B cell (primary cell): ENCODE measurements at regions not wholly inside any gene's neighbourhood (a gene's known extent, or its start where the extent isn't known, plus 50 kb on each side); places are given as distances from the start of the nearest gene placed in this dataset.

Source experiments
- ATAC-seq: fragments of 200-7000 bp; cut with Tn5 transposase; one replicate; pipeline ENCODE4 v1.10.0; 2021; ENCODE audit warnings: low read depth, mild to moderate bottlenecking, moderate number of reproducible peaks, moderate library complexity
- CTCF ChIA-PET: fragments of 350-600 bp; sonication (Branson Sonifier 250); formaldehyde crosslinking; loops from one replicate; lab custom pipeline; 2021; ENCODE audit warnings: antibody characterized with exemption, inconsistent platforms; lab: Charles Lee
- POLR2A ChIA-PET: fragments of 350-600 bp; sonication (Branson Sonifier 250); formaldehyde crosslinking; loops from one replicate; lab custom pipeline; 2021; ENCODE audit warnings: antibody characterized with exemption; lab: Charles Lee
- DNase-seq: peaks from one replicate; pipeline ENCODE4 v3.0.0; 2013
- H2AFZ ChIP-seq: 2 replicates; pipeline ENCODE4 v1.6.1; 2012; ENCODE audit warnings: mild to moderate bottlenecking, low read depth, low read length; ENCODE audit not compliant: insufficient read depth, poor library complexity, severe bottlenecking
- H3K27ac ChIP-seq, 2 donors: 1 replicate in 1 of 2; 2 replicates in 1 of 2; pipeline ENCODE4 v1.5.1; 2012 to 2013; ENCODE audit warnings: low read length in 2 of 2, mild to moderate bottlenecking in 2 of 2, moderate library complexity in 1 of 2
- H3K27me3 ChIP-seq, 4 experiments: fragments of 200-600 bp in 1 of 4; sonication (generic) in 1 of 4; replicated peaks in 1 of 4; 1 replicate in 2 of 4; 2 replicates in 2 of 4; pipeline versions ENCODE4 v1.6.1 to v1.7.0; 2013 to 2016; ENCODE audit warnings: low read length in 3 of 4, mild to moderate bottlenecking in 2 of 4, mixed read lengths in 1 of 4, moderate library complexity in 1 of 4; ENCODE audit not compliant: insufficient read depth in 4 of 4, control insufficient read depth in 3 of 4; ENCODE audit errors: control extremely low read depth in 1 of 4
- H3K36me3 ChIP-seq, 2 experiments: replicated peaks in 1 of 2; 1 replicate in 1 of 2; 2 replicates in 1 of 2; pipeline versions ENCODE4 v1.6.1 to v1.7.1; 2013; ENCODE audit warnings: low read length in 1 of 2; ENCODE audit not compliant: insufficient read depth in 2 of 2, control insufficient read depth in 1 of 2; ENCODE audit errors: control extremely low read depth in 1 of 2, extremely low read depth in 1 of 2
- H3K4me1 ChIP-seq, 2 donors: fragments of 200-600 bp in 1 of 2; sonication (generic) in 1 of 2; 1 replicate in 1 of 2; 2 replicates in 1 of 2; pipeline versions ENCODE4 v1.5.1 to v1.6.1; 2013 to 2017; ENCODE audit warnings: low read length in 2 of 2; ENCODE audit not compliant: control insufficient read depth in 2 of 2, insufficient read depth in 2 of 2
- H3K4me2 ChIP-seq: replicated peaks from 2 replicates; pipeline ENCODE3; 2012; ENCODE audit warnings: mild to moderate bottlenecking, low read depth, low read length; ENCODE audit not compliant: poor library complexity, severe bottlenecking
- H3K4me3 ChIP-seq, 5 experiments: fragments of 200-600 bp in 1 of 5; sonication (generic) in 1 of 5; 1 replicate in 3 of 5; 2 replicates in 2 of 5; pipeline versions ENCODE4 v1.5.1 to v1.7.0; 2011 to 2016; ENCODE audit warnings: low read length in 4 of 5, mild to moderate bottlenecking in 4 of 5, low read depth in 2 of 5, control low read depth in 1 of 5, moderate library complexity in 1 of 5; ENCODE audit not compliant: insufficient read depth in 1 of 5; ENCODE audit errors: control extremely low read depth in 1 of 5, extremely low read depth in 1 of 5
- H3K79me2 ChIP-seq: fragments of 200-600 bp; sonication (generic); one replicate; pipeline ENCODE4 v1.6.0; 2016; ENCODE audit warnings: low read length; ENCODE audit not compliant: control insufficient read depth, insufficient read depth
- H3K9ac ChIP-seq: fragments of 200-600 bp; sonication (generic); 2 replicates; pipeline ENCODE4 v1.6.1; 2017; ENCODE audit warnings: mild to moderate bottlenecking, low read length, moderate library complexity
- H3K9me3 ChIP-seq, 3 donors: one replicate each; pipeline versions ENCODE4 v1.6.1 to v1.7.1; 2013; ENCODE audit warnings: low read length in 2 of 3; ENCODE audit not compliant: control insufficient read depth in 2 of 3, insufficient read depth in 1 of 3; ENCODE audit errors: control extremely low read depth in 1 of 3
- H4K20me1 ChIP-seq: 2 replicates; pipeline ENCODE4 v1.6.0; 2012; ENCODE audit warnings: mild to moderate bottlenecking, low read length; ENCODE audit not compliant: insufficient read depth, control insufficient read depth, poor library complexity, severe bottlenecking
- H3K27ac Mint-ChIP-seq: one replicate; pipeline ENCODE4 v1.8.0; 2021; ENCODE audit warnings: mixed read lengths
- H3K27me3 Mint-ChIP-seq: one replicate; pipeline ENCODE4 v1.8.0; 2021; ENCODE audit warnings: mixed read lengths
- H3K4me1 Mint-ChIP-seq: one replicate; pipeline ENCODE4 v1.8.0; 2021; ENCODE audit warnings: mixed read lengths
- H3K4me3 Mint-ChIP-seq: one replicate; pipeline ENCODE4 v1.8.0; 2021; ENCODE audit warnings: mixed read lengths
- H3K9me3 Mint-ChIP-seq: one replicate; pipeline ENCODE4 v1.8.0; 2022; ENCODE audit warnings: mixed read lengths; ENCODE audit not compliant: insufficient read depth
- EZH2 ChIP-seq: IDR thresholded peaks from 2 replicates; pipeline ENCODE4 v1.6.1; 2012; ENCODE audit warnings: borderline replicate concordance, low read depth, mild to moderate bottlenecking, moderate library complexity, low read length; ENCODE audit not compliant: insufficient read depth, poor library complexity, severe bottlenecking
- WGBS: methylation state at CpG from one replicate; pipeline ENCODE4 v1.1.5; 2013; ENCODE audit warnings: missing lambda C conversion rate; ENCODE audit not compliant: insufficient coverage; 5-methylcytosine and 5-hydroxymethylcytosine counted together
- intact Hi-C: fragments of 100-400 bp; cut with micrococcal nuclease; formaldehyde crosslinking; loops from one replicate; pipeline ENCODE4 v1.10.0; 2022
- TF ChIP-seq, protein P1 (sequence below): fragments of 200-600 bp; IDR thresholded peaks from one replicate; pipeline ENCODE4 v1.8.0; 2022; ENCODE audit warnings: antibody characterized with exemption, mild to moderate bottlenecking

DNA sequence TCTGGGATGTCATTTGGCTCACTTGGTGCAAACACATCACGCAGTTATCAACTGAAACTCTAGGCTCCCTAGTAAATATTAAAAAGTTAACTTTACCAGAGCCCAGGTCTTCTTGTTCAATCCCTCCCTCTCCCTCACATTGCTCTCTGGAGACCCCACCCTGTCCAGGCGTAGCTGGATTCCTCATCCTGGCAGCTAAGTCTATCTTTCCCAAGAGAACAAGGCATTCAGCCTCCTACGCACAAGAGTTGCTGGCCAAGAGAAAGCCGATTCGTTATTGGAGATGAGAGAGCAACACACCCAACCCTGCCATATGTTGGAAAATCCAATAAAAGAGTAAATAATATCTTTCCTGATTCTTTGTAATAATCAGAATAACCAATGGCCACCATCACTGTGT lies 117.9 kb downstream of the SLC30A10 start:
- Histone ChIP-seq H3K9ac (no peak overlapping the region), H3K27ac (no peak overlapping the region), H2AFZ (no peak overlapping the region), H4K20me1 (no peaks in the 10 kb centered on the region), H3K79me2 (no peaks in the 10 kb centered on the region), H3K4me2 (no peak overlapping the region), H3K27me3 (peaks cover 0 to 3% (median 0%) of the 10 kb centered on the region in 4 experiments), H3K9me3 (no peaks in the 10 kb centered on the region), H3K4me1 (no peaks in the 10 kb centered on the region), H3K36me3 (no peaks in the 10 kb centered on the region), H3K4me3 (no peak overlapping the region)
- H3K27ac Mint-ChIP-seq: no peak overlapping the region
- no peaks in the 10 kb centered on the region for H3K4me1 Mint-ChIP-seq
- H3K9me3 Mint-ChIP-seq: no peaks in the 10 kb centered on the region
- DNase-seq (no peak), ATAC-seq (no peak)
- ChIA-PET POLR2A (no interaction called here), CTCF (no interaction called here)
- H3K4me3 Mint-ChIP-seq: no peak overlapping the region
- intact Hi-C loops: no loop called here
- TF ChIP-seq EZH2: no peak
- TF ChIP-seq, protein P1, sequence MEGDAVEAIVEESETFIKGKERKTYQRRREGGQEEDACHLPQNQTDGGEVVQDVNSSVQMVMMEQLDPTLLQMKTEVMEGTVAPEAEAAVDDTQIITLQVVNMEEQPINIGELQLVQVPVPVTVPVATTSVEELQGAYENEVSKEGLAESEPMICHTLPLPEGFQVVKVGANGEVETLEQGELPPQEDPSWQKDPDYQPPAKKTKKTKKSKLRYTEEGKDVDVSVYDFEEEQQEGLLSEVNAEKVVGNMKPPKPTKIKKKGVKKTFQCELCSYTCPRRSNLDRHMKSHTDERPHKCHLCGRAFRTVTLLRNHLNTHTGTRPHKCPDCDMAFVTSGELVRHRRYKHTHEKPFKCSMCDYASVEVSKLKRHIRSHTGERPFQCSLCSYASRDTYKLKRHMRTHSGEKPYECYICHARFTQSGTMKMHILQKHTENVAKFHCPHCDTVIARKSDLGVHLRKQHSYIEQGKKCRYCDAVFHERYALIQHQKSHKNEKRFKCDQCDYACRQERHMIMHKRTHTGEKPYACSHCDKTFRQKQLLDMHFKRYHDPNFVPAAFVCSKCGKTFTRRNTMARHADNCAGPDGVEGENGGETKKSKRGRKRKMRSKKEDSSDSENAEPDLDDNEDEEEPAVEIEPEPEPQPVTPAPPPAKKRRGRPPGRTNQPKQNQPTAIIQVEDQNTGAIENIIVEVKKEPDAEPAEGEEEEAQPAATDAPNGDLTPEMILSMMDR: no peak
- H3K27me3 Mint-ChIP-seq: peaks cover 44% of the 10 kb centered on the region
- 100% methylated on average over 1 of the region's 5 CpGs for WGBS

DNA sequence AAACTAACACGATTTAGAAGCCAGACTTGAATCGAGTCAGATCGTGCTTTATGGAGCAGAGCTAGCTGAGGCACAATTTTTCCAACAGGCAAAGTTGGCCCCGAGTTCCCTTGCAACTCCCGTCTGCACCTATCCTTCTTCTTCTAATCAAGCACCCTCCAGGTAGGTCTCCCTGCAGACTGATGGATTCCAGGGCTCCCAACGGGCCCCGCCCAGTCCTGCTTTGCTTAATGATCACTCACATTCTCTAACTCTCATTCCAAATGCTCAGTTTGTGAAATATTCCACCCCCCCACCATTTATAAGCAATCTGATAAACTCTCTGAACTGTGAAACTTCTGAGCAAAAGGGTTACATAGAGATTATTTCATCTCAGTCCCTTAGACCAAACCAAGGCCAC lies 119.6 kb downstream of the SLC30A10 start:
- WGBS: 84% methylated on average over 7 of the region's 7 CpGs
- Histone ChIP-seq H3K9me3 (no peaks in the 10 kb centered on the region), H3K4me2 (no peak overlapping the region), H4K20me1 (no peaks in the 10 kb centered on the region), H3K36me3 (no peaks in the 10 kb centered on the region), H3K27ac (no peak overlapping the region), H3K79me2 (no peaks in the 10 kb centered on the region), H3K9ac (no peak overlapping the region), H3K4me1 (no peaks in the 10 kb centered on the region), H3K27me3 (peaks cover 0 to 3% (median 0%) of the 10 kb centered on the region in 4 experiments), H3K4me3 (no peak overlapping the region), H2AFZ (no peak overlapping the region)
- no peak for ATAC-seq
- ChIA-PET CTCF (interaction anchor here (0.6 to 0.7 kb wide), 2 partner anchors 24 to 1549 kb away, joined by 5 to 6 read pairs; no protein-coding TSS in a partner anchor), POLR2A (no interaction called here)
- no peak overlapping the region for H3K4me3 Mint-ChIP-seq
- DNase-seq: no peak
- intact Hi-C loops: no loop called here
- H3K4me1 Mint-ChIP-seq: no peaks in the 10 kb centered on the region
- no peaks in the 10 kb centered on the region for H3K9me3 Mint-ChIP-seq
- TF ChIP-seq, protein P1: no peak
- TF ChIP-seq EZH2: no peak
- H3K27me3 Mint-ChIP-seq: peaks cover 30% of the 10 kb centered on the region
- H3K27ac Mint-ChIP-seq: no peak overlapping the region
